ENCODE measurements at regions not wholly inside any gene's neighbourhood (a gene's known extent, or its start where the extent isn't known, plus 50 kb on each side); places are given as distances from the start of the nearest gene placed in this dataset.

DNA sequence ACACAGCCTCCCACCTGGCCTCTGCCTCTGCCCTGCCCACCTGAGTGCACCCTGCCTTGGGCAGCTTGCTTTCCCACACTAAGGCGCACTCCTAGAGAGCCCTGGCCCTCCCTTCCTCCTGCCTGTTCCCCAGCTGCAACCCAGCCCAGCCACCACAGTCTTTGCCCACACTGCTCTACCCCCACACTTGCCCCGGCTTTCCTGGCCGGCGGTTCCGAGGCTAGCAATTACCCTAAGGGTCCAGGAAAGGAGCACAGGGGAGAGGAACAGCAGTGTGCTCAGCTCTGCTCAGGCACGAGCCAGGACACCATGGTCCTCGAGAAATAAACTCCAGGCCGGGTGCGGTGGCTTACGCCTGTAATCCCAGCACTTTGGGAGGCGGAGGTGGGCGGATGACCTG lies 237.8 kb upstream of the RAB6C start:
- DNase-seq (ENCODE audit: low read depth in 3 of 3, low spot score in 1 of 3) = no peak

DNA sequence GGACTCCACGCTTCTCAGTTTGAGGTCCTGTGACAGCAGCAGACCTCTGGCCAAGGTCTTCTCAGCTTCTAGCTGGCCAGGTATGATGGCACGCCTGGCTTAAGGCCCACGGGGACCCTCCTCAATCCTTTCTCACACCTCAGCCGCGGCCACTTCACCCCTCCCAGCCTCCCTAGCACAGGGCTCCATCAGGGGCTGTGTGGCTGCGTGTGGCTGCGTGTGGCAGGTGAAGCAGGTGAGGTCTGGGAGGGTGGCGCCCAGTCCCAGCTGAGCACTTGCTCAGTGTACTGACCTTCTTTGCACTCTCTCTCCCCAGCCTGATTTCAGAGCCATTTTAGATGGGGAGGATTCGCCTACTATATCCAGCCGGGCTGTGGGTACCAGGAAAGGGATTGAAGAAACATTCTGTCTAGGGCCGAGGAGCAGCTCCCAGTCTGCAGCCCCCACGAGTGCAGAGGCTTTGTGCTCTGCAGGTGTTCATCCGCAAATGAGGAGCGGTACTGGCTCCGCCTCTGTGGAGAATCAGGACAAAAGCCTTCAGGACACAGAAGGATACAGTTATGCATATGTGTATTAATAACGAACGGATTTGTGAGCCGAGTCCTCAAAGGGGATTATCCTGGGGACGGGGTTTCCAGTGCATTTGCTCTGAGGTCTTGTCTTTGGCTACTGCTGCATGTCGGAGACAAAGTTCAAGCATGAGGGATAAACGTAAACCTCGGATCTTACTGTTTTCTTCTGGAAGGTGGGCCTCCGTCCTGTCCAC lies 236.9 kb upstream of the RAB6C start:
- DNase-seq (ENCODE audit: low read depth in 3 of 3, low spot score in 1 of 3) = no peak

DNA sequence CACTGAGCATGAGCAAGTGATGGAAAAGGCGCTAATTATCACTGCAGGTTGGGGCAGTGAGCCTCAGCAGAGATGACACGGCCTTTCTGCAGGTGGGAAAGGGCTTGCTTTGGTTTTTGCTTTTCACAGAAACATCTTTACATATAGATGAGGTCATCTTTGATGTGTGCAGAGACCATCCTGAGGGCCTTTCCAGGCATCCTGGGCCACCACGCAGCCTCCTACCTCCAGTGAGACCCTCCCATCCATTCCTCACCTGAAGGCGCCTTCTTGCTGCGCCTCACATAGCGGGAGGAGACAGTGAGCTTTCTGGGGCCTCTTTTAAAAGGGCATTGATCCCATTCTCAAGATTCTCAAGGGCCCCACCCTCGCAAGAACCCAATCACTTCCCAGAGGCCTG lies 235.3 kb upstream of the RAB6C start:
- no peak for DNase-seq (ENCODE audit: low read depth in 3 of 3, low spot score in 1 of 3)

DNA sequence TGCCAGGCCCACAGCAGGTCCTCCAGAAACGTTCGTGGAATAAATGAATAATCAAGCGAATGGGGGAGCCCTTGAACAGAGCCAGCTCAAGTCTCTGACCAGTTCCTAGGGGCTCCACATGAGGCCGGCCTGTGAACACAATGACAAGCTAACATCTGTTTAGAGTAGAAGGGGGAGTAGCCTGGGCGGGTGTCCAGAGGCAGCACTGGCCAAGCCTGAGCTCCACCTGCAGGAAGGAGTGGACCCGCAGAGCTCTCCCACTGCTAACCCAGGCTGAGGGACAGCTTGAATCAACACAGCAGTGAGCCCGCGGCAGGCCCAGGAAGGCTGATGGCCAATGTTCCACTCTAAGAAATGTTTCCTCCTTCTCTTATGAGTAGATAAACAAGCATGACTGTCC lies 234.8 kb upstream of the RAB6C start:
- DNase-seq (ENCODE audit: low read depth in 3 of 3, low spot score in 1 of 3) = no peak

DNA sequence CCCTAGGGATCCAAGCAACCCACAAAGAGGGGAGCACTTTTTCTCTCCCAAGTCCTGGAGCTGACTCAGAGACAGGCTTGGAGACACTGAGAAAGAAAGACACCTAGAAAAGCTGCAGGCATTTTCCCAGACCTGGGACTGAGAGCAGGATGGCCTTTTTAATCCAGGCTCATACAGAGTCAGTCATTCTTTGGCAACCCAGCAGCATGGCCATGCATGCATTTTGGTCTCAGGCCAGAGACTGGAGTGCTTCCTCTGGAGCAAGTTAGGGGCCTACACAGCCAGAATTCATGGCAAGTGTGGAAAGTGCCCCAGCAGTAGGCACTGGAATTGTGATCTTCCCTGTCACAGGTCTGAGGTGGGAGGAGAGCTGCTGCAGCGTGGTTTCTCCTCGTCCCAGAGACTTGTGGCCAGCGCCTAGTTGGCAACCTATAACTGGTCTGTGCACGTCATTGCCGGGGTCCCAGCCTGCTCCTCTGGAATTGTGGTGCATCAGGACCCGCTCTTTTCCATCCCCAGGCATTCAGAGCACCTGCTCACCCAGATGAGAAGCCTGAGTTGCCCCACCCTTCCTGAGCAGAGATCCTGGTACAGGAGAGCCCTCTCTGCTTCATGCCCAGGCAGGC lies 231.9 kb upstream of the RAB6C start:
- no peak for DNase-seq (ENCODE audit: low read depth in 3 of 3, low spot score in 1 of 3)

DNA sequence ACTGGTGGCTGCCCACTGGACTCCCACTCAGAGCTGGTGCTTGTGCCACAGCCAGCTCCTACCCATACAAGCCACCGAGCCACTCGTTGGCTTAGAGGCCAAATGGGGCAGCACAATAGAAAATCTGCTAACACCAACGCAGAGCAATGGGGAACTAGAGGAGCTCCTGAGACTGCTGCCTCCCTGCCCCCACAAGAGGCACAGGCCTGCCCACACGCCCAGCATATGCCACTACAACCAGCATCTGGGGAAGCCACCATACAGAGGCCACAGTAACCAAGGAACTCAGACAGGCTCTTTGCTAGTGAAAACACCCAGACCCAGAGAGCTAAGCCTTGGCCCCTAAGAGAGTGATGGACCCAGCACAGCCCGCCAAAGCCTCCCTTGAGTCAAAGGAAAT lies 231.2 kb upstream of the RAB6C start:
- no peak for DNase-seq (ENCODE audit: low read depth in 3 of 3, low spot score in 1 of 3)

DNA sequence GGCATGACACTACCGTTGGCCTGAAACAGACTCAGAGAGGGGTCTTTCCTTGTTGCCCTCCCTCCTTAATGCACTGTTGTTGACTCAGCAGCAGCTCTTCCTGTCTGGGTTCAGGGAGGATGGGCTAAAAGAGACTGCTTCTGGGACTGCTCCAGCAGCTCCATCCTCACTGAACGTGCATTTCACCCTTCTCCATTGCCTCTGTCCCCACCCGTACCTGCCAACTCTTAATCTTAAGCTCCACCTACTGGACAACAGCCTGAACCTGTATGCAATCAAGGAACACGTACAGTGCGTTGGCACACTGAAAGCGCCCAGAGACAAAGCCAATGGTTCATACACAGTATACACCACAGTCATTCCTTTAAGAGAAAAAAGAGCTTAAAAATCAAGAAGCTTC lies 230.8 kb upstream of the RAB6C start:
- DNase-seq (ENCODE audit: low read depth in 3 of 3, low spot score in 1 of 3) = no peak

DNA sequence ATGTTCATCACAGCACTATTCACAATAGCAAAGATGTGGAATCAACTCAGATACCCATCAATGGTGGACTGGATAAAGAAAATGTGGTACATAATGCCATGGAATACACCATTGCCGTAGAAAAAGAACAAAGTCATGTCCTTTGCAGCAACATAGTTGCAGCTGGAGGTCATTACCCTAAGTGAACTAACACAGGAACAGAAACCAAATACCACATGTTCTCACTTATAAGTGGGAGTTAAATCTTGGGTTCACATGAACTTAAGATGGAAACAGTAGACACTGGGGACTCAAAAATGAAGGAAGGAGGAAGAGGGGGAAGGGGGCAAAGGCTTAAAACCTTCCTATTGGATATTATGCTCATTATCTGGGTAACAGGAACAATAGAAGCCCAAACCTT lies 228.1 kb upstream of the RAB6C start:
- DNase-seq (ENCODE audit: low read depth in 3 of 3, low spot score in 1 of 3) = no peak

DNA sequence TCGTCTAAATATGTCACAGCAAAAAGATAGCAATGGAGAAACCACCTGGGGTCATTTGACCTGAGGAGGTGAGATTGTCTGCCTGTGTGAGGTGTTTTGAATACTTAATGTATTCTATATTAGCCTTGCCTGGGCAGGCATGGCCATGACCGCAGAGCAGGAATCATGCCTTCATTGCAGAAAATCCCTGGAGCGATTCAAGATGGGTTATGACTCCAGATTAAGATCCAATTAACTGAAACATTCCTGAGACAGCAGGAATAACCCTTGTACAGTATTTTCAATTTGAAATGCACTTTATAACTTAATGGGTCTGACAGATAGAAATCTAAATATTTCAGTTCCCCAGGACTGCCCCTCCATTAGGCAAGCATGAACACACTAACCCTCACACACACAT lies 227.3 kb upstream of the RAB6C start:
- DNase-seq (ENCODE audit: low read depth in 3 of 3, low spot score in 1 of 3) = no peak

DNA sequence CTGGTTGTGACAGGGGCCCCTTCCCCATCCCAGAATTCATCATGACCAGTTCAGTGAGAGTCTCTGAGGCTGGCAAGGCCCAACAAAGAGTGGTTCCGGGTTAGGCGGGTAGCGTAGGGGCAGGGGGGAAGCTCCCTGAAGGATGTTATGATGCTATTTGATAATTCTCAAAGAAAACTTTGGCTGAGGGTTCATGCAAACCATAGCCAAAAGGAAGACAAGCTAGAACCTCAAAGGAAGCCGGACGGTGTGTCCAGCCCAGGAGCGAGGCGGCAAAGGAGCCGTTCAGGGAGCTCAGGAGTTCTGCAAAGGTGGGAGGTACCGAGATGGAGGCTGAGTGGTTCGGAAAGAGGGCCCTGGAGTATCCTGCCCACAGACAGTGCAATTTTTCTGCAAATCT lies 226.8 kb upstream of the RAB6C start:
- DNase-seq (ENCODE audit: low read depth in 3 of 3, low spot score in 1 of 3) = no peak

DNA sequence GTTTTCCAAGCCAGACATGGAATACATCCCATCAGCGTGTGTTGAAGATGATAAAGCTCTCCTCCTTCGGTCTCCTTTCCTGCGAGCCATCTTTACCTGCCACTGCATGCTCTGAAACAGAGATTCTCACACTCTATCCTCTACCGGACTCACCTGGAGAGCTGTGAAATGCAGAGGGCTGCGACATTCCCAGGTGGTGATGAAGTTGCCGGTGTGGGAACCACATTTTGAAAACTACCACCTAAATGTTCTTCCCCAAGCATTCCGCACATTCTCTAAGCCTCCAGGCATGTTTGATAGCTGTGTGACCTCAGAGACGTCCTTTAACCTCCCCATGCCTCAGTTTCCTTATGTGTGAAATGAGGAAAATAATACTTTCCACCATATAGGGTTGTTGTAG lies 226.2 kb upstream of the RAB6C start:
- DNase-seq (ENCODE audit: low read depth in 3 of 3, low spot score in 1 of 3) = no peak

DNA sequence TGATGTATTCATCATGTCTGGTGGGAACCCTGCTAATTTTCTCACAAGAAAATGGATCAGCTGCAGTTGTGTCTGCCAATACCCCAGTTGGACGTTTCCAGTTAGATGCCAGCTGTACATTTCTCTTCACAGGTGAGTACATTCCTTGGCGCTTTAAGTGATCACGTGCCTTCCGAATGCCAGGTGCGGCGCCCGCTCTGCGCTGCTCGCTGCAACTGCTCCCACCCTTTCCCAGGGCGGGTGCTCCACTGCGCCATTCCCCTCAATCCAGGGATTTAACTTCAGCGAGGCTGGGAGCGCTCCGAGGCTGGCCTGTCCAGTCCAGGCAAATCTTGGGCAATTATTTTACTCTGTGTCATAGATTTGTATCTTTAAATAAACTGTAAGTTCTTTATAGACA lies 225.0 kb upstream of the RAB6C start:
- no peak for DNase-seq (ENCODE audit: low read depth in 3 of 3, low spot score in 1 of 3)

DNA sequence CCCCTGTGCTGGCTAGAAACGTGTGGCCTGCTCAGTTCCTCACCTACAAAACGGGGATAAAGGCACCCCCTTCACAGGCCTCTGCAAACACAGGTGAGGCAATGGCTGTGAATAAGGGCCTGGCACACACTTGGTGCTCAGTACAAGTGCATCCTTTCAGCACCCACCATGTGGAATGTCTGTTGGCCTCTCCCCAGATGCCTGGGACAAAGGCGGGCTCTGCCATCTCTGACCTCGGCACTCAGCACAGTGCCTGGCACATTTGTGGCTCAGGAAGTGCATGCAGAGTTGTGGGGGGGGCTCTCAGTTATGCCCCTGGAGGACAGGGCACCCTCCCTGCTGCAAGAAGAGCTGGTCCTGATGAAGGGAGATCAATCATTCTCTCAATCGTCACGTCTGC lies 224.6 kb upstream of the RAB6C start:
- DNase-seq (ENCODE audit: low read depth in 3 of 3, low spot score in 1 of 3) = no peak

DNA sequence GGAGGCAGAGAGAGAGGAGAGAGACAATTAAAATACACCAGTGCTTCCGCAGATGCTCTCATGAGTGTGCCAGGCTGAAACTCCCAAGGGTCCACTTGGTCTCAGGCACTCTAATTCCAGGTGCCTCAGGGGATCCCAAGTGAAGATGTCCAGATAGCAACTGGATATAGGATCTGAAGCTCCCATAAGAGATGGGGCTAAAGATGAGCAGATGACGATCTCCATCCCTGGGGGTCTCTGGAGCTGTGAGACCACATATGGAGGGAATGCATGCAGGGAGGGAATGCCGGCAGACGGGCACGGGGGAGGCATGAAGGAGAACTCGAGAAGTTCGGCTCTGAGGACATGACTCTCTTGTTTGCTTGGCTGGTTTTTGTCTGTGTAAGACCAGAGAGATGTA lies 223.7 kb upstream of the RAB6C start:
- no peak for DNase-seq (ENCODE audit: low read depth in 3 of 3, low spot score in 1 of 3)

DNA sequence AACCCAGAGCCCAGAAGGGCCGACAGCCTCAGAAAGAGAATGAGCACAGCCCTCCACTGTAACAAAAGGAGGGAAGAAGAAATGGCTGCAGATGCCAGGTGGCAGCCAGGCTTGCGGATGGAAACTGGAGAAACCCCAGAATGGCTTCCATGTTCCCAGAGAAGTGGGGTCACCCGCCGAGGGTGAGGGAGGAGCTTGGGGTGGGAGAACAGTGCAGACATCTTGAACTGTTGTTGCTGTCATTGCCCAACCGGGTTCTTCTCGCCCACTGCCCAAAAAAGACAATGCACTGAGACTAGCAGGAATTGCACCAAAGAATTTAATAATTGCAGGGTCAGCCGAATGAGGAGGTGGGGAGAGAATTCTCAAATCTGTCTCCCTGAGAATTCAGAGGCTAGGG lies 223.2 kb upstream of the RAB6C start:
- DNase-seq (ENCODE audit: low read depth in 3 of 3, low spot score in 1 of 3) = no peak

DNA sequence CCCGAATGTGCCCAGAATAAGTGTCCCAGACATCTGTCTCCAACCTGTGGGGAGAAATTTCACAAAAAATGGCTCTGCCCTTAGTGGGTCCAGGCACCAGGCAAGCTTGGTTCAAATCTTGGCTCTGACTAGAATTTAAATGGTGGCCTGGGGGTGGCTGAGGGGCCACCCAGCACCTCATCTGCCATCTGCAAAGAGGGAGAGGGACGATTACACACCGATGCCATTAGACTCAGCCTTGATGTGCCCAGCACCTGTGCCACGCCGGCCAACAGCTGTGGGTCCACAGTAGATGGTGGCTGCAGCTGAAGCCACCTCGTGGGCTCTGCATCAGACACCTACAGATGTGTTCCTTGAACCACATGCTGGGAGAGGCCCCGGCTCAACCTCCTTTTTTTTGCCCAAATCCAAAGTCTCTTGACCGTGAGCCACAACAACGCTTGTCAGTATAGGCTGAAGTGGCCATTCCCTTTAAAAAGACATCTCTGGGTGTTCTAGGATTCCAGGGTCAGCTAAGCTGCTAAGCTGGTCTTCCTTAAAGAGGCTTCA lies 222.0 kb upstream of the RAB6C start:
- DNase-seq (ENCODE audit: low read depth in 3 of 3, low spot score in 1 of 3) = no peak

DNA sequence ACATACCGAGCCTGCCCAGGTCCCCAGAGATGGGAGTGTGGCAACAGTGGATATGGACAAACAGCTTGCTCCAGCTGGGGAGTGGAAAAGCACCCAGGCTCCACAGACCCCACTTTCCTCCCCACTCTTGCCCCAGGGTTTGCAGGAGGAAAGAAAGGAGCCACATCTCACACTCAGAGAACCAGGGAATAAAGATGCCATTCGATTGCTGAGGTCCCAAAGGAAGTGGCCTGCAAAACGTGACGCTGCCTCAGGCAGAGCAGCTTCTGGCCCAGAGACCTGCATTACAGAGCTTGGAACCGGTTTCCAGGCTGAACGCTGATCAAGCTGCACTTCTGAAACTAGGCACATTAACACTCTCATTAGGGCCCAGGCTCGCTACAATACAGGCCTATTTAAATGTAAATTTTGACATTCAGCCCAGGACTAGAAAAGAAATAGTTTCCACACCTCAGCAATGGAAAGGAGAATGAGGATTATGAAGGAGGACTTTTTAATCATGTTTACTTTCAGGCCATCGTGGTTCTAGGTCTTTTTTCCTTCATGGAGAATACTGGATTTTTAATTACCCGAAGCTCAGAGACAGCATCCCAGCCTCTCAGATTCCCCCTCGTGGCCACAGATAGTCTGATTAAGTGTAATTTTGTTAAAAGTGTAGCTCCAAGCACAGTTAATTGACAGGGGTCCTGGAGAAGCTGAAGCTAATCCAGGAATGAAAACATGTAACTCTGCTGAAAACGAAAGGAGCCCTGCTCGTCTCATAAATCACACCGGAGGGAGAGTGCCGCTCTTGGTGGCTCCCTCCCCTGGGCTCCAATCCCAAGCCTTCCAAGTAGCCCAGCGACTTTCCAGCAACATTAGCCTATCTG lies 221.3 kb upstream of the RAB6C start:
- DNase-seq (ENCODE audit: low read depth in 3 of 3, low spot score in 1 of 3) = no peak

DNA sequence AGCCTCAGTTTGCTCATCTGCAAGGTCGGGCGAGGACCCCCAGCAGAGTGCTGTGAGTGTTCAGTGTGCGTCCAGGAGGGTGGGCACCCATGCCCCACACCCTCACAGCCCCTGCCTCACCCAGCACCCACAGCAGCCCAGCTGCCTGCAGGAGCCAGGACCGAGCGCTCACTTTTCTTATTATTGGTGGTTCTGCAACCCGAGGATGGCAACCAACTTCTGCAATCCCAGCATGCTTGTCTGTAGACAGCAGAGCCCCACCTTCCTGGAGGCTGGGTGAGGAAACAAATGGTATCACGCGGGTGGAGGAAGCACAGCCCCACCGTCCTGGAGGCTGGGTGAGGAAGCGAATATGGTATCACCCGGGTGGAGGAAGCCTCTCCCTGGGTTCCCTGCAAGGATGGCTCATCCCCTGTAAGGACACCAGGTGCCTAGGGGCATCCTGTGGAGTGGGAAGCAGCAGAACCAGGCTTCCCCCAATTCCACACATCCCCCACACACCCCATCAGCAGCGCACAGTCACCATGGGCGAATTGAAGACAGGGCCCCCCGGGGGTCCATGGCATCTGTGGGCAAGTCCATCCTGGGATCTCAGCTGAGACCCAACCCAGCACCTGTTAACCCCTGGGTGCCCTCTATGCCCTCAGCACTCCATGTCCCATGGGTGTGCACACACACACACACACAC lies 220.5 kb upstream of the RAB6C start:
- no peak for DNase-seq (ENCODE audit: low read depth in 3 of 3, low spot score in 1 of 3)

DNA sequence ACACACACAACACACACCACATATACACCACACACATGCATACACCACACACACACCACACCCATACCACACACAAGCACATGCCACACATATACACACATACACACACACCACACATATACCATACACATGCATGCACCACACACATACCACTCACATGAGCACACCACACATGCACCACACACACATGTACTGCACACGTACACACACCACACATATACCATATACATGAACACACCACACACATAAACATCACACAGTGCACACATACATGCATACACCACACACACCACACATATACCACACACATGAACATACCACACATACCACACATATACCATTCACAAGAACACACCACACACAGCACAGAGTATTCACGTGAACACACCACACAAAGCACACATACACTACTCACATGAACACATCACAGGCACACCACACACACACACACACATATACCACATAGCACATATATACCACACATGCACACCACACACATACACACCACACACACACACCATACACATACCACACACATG lies 219.9 kb upstream of the RAB6C start:
- DNase-seq (ENCODE audit: low read depth in 3 of 3, low spot score in 1 of 3) = no peak

DNA sequence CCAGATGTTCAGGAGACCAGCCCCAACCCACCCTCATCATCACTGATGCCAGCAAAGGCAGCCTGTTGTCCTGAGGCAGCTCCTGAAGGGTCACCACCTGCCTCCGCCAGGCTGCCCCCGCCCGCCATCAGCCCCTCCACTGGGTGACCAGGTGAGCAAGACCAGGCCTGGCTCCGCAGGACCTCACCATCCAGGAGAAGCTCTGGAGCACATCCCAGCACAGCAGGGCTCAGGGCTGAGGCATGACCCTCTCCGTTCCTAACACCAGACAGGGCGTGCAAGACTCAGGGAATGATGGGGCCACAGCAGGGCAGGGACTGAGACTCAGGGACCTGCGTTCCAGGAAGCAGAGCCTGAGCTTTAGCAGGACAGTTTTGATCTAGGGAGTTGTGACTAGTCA lies 218.8 kb upstream of the RAB6C start:
- DNase-seq (ENCODE audit: low read depth in 3 of 3, low spot score in 1 of 3) = no peak

DNA sequence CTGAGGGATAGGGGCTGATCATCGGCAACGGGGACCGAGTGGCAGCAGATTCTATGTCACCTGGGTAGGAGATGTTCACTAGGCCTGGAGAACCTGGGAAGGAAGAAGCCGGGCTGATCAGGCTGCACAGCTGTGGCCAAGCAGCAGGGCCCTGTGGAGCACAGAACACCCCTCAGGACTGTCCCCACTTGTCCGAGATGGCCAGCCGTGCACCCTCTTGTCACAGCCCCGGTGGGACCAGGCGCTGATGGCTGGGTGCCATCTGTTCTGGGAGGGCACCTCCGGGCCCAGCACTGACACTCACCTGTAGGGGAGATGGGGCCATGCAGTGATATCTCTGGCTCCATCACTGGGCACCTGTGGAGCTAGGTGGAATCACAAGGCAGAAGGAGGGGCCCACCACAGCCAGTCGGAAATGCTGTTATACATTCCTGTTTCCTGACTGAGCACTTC lies 217.9 kb upstream of the RAB6C start:
- DNase-seq (ENCODE audit: low read depth in 3 of 3, low spot score in 1 of 3) = no peak

All from stimulated activated CD4-positive, alpha-beta T cell treated with anti-CD3 and anti-CD28 coated beads, TNF-alpha, amount 100 ng/mL, for 1 hour (primary cell).